Right lobe of liver (tissue), 6 donors: ENCODE measurements at regions not wholly inside any gene's neighbourhood (a gene's known extent, or its start where the extent isn't known, plus 50 kb on each side); places are given as distances from the start of the nearest gene placed in this dataset.

Experiments used
- ATAC-seq, 4 donors: fragments of 200-7000 bp; cut with Tn5 transposase; one replicate each; pipeline ENCODE4 v1.9.1; 2020; ENCODE audit warnings: mild to moderate bottlenecking in 4 of 4, moderate library complexity in 4 of 4
- DNase-seq, 3 donors: peaks; one replicate each; pipeline ENCODE4 v3.0.0-alpha.2; 2020
- H3K27ac ChIP-seq, 3 donors: fragments of 200-600 bp; one replicate each; pipeline ENCODE4 v1.8.0; 2022
- H3K27me3 ChIP-seq, 2 donors: fragments of 200-600 bp; one replicate each; pipeline ENCODE4 v1.8.0; 2022
- H3K36me3 ChIP-seq, 4 donors: fragments of 200-600 bp; sonication (generic) in 1 of 4; one replicate each; pipeline versions ENCODE4 v1.5.1 to v1.8.0; 2017 to 2022; ENCODE audit warnings: control low read depth in 1 of 4
- H3K4me1 ChIP-seq, 4 donors: fragments of 200-600 bp; sonication (generic) in 1 of 4; one replicate each; pipeline versions ENCODE4 v1.5.1 to v1.8.0; 2017 to 2022; ENCODE audit warnings: control low read depth in 1 of 4
- H3K4me3 ChIP-seq, 3 donors: fragments of 200-600 bp; one replicate each; pipeline ENCODE4 v1.8.0; 2022
- H3K9me3 ChIP-seq, 4 donors: fragments of 200-600 bp; sonication (generic) in 1 of 4; one replicate each; pipeline versions ENCODE4 v1.5.1 to v1.8.0; 2017 to 2022; ENCODE audit warnings: control low read depth in 1 of 4
- CTCF ChIP-seq, 4 donors: fragments of 200-600 bp in 3 of 4; fragments of 450-650 bp in 1 of 4; IDR thresholded peaks; one replicate each; pipeline versions ENCODE4 v1.5.1 to v1.8.0; 2016 to 2022; ENCODE audit warnings: antibody characterized with exemption in 4 of 4, mild to moderate bottlenecking in 2 of 4
- POLR2A ChIP-seq: fragments of 450-650 bp; IDR thresholded peaks from one replicate; pipeline ENCODE4 v1.6.1; 2017; ENCODE audit warnings: antibody characterized with exemption, mild to moderate bottlenecking
- WGBS: methylation state at CpG from one replicate; pipeline ENCODE4 v1.1.6; 2018; ENCODE audit warnings: low coverage, low lambda C conversion rate; ENCODE audit not compliant: insufficient coverage; ENCODE audit errors: missing lambda C conversion rate; 5-methylcytosine and 5-hydroxymethylcytosine counted together
- intact Hi-C, 2 donors: fragments of 100-400 bp; cut with DNase I; formaldehyde crosslinking; loops; one replicate each; pipeline versions ENCODE4 v1.11.2 to v1.14.1; 2022
- donor health status: DM: no; HTN: yes; CAD: no.
- donor health status: DM: no; HTN: no; CAD: no.
- donor health status: DM: no; HTN: no; CAD: no.
- donor health status: DM: no; HTN: yes; CAD: no.
- donor health status: DM: no; HTN: yes; CAD: no.

GRCh38 chr1:194181845-194182244, 995.4 kb upstream of the B3GALT2 start:
- H3K4me3 ChIP-seq = no peak overlapping the region
- 92% methylated on average over 4 of the region's 5 CpGs for WGBS
- no peaks in the 10 kb centered on the region for H3K36me3 ChIP-seq
- no peaks in the 10 kb centered on the region for H3K4me1 ChIP-seq
- no peak overlapping the region for H3K27ac ChIP-seq
- no peaks in the 10 kb centered on the region for H3K27me3 ChIP-seq
- intact Hi-C loops = no loop called here
- no peak for ATAC-seq
- DNase-seq = no peak
- no peaks in the 10 kb centered on the region for H3K9me3 ChIP-seq
- no peak for TF ChIP-seq POLR2A
- no peak for TF ChIP-seq CTCF (IDR thresholded peaks at IDR 0.05)

GRCh38 chr1:194176212-194176611, 989.8 kb upstream of the B3GALT2 start:
- H3K27ac ChIP-seq = no peak overlapping the region
- no peaks in the 10 kb centered on the region for H3K27me3 ChIP-seq
- DNase-seq = no peak
- no peaks in the 10 kb centered on the region for H3K4me1 ChIP-seq
- H3K4me3 ChIP-seq = no peak overlapping the region
- ATAC-seq = no peak
- 67% methylated on average over 2 of the region's 2 CpGs for WGBS
- TF ChIP-seq CTCF (IDR thresholded peaks at IDR 0.05) (no peak), POLR2A (no peak)
- intact Hi-C loops = no loop called here
- H3K36me3 ChIP-seq = no peaks in the 10 kb centered on the region
- H3K9me3 ChIP-seq = no peaks in the 10 kb centered on the region

- intact Hi-C loops = no loop called here
- DNase-seq (no peak), ATAC-seq (no peak)
- Histone ChIP-seq H3K9me3 (no peaks in the 10 kb centered on the region), H3K4me1 (no peaks in the 10 kb centered on the region), H3K27me3 (no peaks in the 10 kb centered on the region), H3K27ac (no peak overlapping the region), H3K36me3 (no peaks in the 10 kb centered on the region), H3K4me3 (no peak overlapping the region)
- TF ChIP-seq POLR2A (no peak), CTCF (IDR thresholded peaks at IDR 0.05) (no peak)
- 100% methylated on average over 1 of the region's 1 CpG for WGBS
These were observed 988.8 kb upstream of the B3GALT2 start for GRCh38 chr1:194175251-194175650.

- no peaks in the 10 kb centered on the region for H3K9me3 ChIP-seq
- H3K27me3 ChIP-seq = no peaks in the 10 kb centered on the region
- H3K4me1 ChIP-seq = no peaks in the 10 kb centered on the region
- no peak overlapping the region for H3K4me3 ChIP-seq
- no peaks in the 10 kb centered on the region for H3K36me3 ChIP-seq
- H3K27ac ChIP-seq = no peak overlapping the region
- no peak for DNase-seq
- TF ChIP-seq CTCF (IDR thresholded peaks at IDR 0.05) = no peak
- TF ChIP-seq POLR2A = no peak
- ATAC-seq = no peak
- intact Hi-C loops = no loop called here
These were observed 988.1 kb upstream of the B3GALT2 start for GRCh38 chr1:194174528-194174927.

GRCh38 chr1:194171596-194171995, 985.2 kb upstream of the B3GALT2 start:
- 63% methylated on average over 4 of the region's 5 CpGs for WGBS
- H3K27ac ChIP-seq = no peak overlapping the region
- H3K36me3 ChIP-seq = no peaks in the 10 kb centered on the region
- TF ChIP-seq CTCF (IDR thresholded peaks at IDR 0.05) = no peak
- TF ChIP-seq POLR2A = no peak
- DNase-seq (no peak), ATAC-seq (no peak)
- H3K4me3 ChIP-seq = no peak overlapping the region
- H3K4me1 ChIP-seq = no peaks in the 10 kb centered on the region
- no peaks in the 10 kb centered on the region for H3K9me3 ChIP-seq
- H3K27me3 ChIP-seq = no peaks in the 10 kb centered on the region
- intact Hi-C loops = no loop called here
